Coronary artery (tissue), 2 donors: ENCODE measurements at regions not wholly inside any gene's neighbourhood (a gene's known extent, or its start where the extent isn't known, plus 50 kb on each side); places are given as distances from the start of the nearest gene placed in this dataset.
"Not testable (repeated sequence)": the region's sequence is repeated elsewhere in the genome, so short reads cannot be mapped to it uniquely, and the experiment has no call there.

Experiments used
- DNase-seq: peaks from one replicate; pipeline ENCODE4 v3.0.0-alpha.2; 2017; ENCODE audit warnings: low spot score
- H3K27ac ChIP-seq, 2 donors: fragments of 200-600 bp; sonication (generic); one replicate each; pipeline ENCODE4 v1.5.1; 2016 to 2019
- H3K4me3 ChIP-seq: fragments of 200-600 bp; sonication (generic); 2 replicates; pipeline ENCODE4 v1.5.1; 2016; ENCODE audit warnings: mild to moderate bottlenecking, moderate library complexity
- TF ChIP-seq, protein P1 (sequence below): fragments of 200-600 bp; sonication (generic); IDR thresholded peaks from one replicate; pipeline ENCODE4 v1.5.1; 2019; ENCODE audit warnings: antibody characterized with exemption

DNA sequence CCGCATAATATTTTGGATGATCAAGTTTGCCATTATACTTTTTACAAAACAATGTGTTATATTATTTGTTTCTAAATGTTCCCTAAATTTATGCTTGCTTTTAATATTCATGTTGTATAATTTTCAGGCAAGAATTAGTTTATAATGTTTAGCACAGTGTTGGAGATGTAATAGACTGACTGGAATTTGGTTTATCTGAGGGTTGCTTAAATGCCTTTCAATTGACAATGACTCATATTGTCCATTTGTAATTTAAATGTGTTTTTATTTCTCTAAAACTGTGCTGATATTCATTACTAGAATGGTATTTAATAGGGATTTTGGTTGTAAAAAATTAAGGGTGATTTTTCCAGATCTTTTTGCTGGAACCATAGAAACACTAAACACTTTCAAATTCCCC is 788.4 kb downstream of the SLC6A15 start:
- TF ChIP-seq, protein P1, sequence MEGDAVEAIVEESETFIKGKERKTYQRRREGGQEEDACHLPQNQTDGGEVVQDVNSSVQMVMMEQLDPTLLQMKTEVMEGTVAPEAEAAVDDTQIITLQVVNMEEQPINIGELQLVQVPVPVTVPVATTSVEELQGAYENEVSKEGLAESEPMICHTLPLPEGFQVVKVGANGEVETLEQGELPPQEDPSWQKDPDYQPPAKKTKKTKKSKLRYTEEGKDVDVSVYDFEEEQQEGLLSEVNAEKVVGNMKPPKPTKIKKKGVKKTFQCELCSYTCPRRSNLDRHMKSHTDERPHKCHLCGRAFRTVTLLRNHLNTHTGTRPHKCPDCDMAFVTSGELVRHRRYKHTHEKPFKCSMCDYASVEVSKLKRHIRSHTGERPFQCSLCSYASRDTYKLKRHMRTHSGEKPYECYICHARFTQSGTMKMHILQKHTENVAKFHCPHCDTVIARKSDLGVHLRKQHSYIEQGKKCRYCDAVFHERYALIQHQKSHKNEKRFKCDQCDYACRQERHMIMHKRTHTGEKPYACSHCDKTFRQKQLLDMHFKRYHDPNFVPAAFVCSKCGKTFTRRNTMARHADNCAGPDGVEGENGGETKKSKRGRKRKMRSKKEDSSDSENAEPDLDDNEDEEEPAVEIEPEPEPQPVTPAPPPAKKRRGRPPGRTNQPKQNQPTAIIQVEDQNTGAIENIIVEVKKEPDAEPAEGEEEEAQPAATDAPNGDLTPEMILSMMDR = no peak
- no peak overlapping the region for H3K27ac ChIP-seq
- no peak overlapping the region for H3K4me3 ChIP-seq
- DNase-seq = no peak

DNA sequence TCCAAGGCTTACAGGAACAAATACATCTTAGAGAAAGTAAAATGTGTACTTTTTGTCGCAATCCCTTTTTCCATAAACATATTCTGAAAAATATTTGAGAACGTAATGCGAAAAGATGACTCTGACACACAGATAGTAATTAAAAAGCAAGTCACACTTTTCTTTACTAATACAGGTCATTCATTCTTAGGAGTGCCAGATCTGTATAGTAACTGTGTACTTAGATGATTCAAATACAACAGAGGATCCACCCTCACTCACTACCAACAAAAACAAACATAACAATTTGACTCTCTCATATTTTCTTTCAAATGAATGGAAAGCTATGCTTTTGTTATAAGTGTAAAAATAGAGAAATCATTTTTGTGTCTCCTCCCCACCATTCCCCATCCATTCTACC is 795.4 kb downstream of the SLC6A15 start:
- H3K4me3 ChIP-seq = no peak overlapping the region
- no peak overlapping the region for H3K27ac ChIP-seq
- TF ChIP-seq, protein P1 = no peak
- no peak for DNase-seq

DNA sequence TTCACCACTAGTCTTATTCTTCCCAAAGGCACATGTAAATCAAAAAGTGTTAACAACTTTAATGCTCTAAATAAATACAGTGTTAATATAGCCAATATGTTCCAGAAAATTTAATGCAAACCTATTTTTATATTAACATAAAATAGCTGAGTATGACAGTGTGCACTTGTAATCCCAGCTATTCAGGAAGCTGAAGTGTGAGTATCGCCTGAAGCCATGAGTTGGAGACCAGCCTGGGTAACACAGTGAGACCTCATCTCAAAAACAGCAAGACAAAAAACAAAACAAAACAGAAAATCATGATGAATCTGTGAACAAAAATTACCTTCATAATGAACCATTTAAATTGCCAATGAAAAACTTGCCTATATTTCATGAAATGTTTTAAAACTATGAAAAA is 798.9 kb downstream of the SLC6A15 start:
- DNase-seq = no peak
- Histone ChIP-seq H3K4me3 (no peak overlapping the region), H3K27ac (no peak overlapping the region)
- TF ChIP-seq, protein P1 = no peak

DNA sequence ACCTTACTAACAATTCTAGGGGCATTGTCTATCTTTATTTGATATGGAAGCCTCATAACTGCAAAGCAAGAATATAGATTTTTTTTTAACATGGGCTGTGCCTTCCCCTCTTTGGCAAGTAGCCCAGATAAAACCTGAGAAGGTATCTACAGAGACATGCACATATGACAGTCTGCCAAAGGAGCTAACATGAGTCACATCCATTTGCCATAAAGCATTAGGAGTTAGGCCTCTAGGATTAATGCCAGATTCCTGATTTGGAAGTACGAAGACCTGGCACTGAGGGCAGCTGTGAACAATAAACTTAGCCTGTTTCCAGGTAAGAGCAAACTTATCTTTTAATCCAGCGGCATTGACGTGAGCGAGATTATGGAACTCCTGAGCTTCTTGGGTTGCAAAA is 808.7 kb downstream of the SLC6A15 start:
- not testable (repeated sequence) for DNase-seq, H3K27ac ChIP-seq, H3K4me3 ChIP-seq

DNA sequence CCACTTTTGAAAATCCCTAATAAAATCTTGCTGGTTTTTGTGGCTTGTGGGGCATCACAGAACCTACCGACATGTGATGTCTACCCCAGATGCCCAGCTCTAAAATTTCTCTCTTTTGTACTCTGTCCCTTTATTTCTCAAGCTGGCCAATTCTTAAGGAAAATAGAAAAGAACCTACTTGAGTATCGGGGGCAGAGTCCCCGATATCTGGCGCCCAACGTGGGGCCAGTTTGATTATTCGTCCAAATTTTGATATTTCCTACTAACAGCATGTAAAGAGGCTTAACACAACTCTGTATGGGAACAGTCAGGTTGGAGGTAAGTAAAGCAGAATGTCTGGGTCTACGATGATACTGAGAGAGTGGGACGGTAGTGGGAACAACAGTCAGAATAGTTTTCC is 810.6 kb downstream of the SLC6A15 start:
- not testable (repeated sequence) for DNase-seq, H3K4me3 ChIP-seq, H3K27ac ChIP-seq

DNA sequence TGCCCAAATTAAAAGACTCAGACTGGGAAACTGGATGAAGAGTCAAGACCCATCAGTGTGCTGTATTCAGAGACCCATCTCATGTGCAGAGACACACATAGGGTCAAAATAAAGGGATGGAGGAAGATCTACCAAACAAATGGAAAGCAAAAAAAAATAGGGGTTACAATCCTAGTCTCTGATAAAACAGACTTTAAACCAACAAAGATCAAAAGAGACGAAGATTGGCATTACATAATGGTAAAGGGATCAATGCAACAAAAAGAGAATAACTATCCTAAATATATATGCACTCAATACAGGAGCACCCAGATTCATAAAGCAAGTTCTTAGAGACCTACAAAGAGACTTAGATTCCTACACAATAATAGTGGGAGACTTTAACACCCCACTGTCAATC is 813.0 kb downstream of the SLC6A15 start:
- H3K4me3 ChIP-seq, DNase-seq, H3K27ac ChIP-seq: not testable (repeated sequence)

DNA sequence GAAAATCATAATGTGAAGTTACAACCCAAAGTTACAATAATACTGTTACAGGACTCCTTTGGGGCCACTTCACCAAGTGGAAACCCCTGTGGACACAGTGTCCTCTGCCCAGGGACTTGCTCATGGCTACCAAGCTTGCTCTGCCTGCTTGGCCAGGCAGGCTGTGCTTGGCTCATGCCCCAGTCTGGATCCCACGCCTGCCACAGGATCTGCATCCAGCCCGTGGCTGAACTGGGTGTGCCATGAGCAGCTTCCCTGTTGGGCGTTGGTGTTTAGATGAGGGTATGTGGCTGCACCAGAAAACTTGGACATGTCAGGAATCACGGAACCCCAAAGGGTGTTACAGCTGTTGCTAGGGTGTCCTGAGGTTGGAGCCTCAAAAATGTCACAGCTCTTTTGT is 820.9 kb downstream of the SLC6A15 start:
- TF ChIP-seq, protein P1 = no peak
- Histone ChIP-seq H3K4me3 (no peak overlapping the region), H3K27ac (no peak overlapping the region)
- no peak for DNase-seq

DNA sequence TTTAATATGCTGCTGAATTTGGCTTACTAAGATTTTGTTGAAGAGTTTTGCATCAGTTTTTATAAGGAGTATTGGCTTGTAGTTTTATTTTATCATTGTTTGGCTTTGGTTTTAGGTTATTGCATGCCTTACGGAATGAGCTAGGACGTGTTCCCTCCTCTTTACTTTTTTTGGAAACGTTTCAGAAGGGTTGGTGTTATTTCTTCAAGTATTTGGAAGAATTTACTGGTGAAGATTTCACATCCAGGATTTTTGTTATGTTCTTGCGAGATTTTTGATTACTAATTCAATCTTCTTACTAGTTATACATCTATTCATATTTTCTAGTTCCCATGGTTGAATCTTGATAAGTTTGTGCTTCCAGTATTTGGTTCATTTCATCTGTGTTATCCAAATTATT is 823.2 kb downstream of the SLC6A15 start:
- DNase-seq = no peak
- TF ChIP-seq, protein P1 = no peak
- Histone ChIP-seq H3K4me3 (no peak overlapping the region), H3K27ac (no peak overlapping the region)

DNA sequence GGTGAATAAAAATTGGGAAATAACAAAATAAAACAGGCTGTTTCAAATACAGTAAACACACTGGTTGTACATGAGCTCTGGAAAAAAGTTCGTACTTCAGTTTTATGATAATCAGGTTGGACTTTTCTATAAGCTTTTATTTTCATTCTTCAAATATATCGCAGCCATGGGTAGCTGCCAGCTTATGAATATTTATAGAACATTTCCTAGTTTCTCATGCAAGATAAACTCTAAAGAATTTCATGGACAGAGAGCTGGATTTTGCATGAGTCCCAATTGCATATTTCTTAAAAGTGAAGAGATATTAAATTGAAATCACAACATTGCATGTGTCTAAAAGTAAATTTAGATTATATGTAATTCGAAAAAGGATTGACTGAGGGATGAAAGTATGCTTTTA is 827.6 kb downstream of the SLC6A15 start:
- Histone ChIP-seq H3K27ac (no peak overlapping the region), H3K4me3 (no peak overlapping the region)
- DNase-seq = no peak
- TF ChIP-seq, protein P1 = no peak
